ENCODE measurements at regions not wholly inside any gene's neighbourhood (a gene's known extent, or its start where the extent isn't known, plus 50 kb on each side); places are given as distances from the start of the nearest gene placed in this dataset.

DNA sequence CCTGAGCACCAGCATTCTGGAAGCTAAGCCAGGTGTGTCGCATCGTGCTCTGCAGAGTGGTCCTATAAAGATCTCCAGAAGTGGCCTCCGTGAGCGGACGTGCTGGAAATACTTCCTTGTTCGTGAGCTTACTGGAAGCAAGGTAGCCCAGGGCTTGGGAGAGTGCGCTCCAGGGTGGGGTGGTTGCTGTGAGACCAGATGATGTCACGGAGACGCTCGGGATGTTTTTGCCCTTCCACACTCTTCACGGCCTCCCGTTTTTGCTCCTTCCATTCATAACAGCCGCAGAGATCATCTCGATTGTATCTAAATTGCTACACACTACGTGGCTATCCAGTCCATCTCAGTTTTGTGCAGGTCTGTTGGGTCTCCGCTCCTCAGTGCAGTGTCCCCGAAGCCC lies 373.4 kb downstream of the THBS2 start:
- no peak for DNase-seq (ENCODE audit: low spot score)

DNA sequence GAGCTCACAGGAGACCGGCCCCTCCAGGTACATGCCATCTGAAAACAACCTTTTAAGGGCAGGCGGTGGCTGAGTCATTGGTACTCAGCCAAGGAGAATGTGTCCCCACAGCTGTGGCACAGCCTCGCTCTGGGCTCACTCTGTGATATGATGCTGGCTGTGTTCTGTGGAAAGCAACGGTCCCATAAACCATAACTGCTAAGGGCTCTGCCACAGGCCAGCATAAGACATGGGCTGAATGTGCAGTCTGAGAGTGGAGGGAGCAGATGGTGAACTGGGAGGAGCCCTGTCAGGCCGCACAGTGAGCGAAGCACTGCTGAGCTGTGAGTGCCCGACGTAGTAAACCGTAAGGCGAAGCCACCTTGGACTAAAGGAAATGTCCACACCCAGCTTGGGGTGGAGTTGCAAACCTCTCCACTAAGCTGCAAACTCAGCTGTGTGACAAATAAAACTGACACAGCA lies 375.8 kb downstream of the THBS2 start:
- peak; percentile 38 for DNase-seq (ENCODE audit: low spot score)

DNA sequence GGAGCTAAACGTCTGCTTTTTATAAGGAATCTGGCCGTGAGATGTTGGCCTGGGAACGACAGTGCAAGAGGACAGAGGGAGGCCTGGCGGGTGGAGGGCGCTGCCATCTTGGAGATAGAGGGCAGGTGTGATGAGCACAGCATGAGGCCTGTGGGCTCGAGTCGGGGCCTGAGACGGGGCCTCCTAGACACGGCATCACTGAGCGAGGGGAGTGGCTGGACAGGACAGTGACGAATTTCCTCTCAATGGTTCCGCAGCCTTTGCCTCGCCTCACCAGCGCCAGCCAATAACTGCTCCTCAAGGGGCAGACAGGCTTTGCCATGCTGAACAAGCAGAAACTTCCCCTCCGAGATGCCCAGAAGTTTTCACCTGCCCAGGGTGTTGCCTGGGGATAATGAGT lies 376.7 kb downstream of the THBS2 start:
- DNase-seq (ENCODE audit: low spot score): no peak

DNA sequence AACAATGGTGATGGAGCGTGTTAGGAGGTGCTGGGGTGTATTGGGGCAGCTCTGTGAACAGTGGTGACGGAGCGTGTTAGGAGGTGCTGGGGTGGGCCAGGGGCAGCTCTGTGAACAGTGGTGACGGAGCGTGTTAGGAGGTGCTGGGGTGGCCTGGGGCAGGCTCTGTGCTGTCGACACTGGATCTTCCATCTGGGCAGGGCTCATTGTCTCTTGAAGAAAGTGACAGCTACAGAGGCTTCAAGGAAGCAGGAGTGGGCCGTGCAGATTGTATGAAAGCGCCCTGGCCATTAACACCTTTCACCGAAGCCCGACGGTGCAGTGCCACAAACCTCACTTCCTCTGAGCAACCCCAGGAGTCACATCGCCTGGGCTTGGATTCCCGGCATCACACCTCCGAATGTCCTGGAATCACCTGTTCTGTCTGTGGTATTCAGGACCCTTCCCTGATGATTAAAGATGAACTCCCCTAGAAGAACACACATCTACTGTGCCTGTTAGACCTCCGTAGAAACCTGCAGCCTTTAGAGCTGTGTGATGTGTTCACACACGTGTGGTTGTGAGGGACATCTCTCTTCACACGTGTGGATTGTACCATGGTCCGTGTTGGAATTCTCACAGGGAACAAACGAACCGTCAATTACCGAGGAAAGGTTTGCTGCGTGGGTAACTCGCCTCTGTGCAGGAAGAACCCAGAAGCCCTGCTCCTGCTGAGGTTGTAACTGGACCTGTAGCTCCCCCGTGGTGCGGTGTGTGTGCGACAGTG lies 377.7 kb downstream of the THBS2 start:
- no peak for DNase-seq (ENCODE audit: low spot score)

DNA sequence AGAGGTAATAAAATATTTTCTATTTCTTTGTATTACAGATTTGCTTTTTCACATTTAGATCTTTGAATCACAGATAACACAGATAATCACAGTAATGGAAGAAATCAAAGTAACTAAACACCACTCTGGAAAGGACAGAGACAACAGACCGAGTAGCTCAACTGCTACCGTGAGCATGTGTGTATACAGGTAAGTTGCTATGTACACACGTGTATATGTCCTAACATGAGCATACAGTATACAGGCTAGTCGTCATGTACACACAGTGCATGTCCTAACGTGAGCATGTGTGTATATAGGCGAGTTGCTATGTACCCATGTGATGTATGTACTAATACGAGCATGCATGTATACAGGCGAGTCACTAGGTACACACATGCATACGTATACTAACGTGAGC lies 379.0 kb downstream of the THBS2 start:
- DNase-seq (ENCODE audit: low spot score): no peak

DNA sequence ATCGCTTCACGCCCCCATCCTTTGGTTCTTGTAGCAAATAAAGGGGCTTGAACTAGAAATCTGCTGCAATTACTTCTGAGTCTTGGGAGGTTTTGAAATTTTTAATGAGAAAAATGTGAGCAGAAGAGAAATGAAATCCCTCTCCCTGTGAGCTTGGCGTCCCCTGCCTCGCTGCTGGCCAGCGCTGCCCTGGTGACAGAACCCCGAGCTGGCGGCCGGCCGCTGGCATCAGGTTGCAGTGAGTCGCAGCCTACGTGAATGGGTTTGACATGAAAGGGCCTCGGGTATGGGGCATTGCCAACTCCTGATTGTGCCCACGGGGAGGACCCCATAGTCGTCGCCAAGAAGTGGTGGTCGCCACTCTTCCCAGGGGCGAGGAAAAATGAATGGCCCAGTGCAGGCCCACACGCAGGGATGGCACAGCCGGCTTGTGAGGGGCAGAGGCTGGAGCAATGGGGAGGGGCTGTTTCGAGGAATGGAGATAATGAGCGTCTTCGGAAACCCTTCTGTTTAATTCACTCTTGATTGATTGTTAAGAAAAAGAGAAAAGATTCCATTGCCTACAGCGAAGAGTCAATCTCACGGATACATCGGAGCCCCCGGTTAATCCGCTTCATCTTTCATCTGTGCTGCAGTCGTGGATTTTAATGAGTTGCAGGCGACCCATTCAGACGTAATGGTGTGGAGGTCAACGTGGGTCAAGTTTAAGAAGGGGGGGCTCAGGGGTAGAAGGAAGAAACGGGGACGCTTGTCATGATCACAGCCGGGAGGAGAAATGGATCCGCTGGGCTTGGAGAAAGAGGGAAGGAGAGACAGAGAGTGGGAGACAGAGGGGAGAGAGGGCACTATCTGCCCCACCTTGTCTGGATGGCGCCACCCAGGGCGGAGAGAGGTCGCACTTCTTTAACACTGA lies 380.1 kb downstream of the THBS2 start:
- DNase-seq (ENCODE audit: low spot score): no peak

DNA sequence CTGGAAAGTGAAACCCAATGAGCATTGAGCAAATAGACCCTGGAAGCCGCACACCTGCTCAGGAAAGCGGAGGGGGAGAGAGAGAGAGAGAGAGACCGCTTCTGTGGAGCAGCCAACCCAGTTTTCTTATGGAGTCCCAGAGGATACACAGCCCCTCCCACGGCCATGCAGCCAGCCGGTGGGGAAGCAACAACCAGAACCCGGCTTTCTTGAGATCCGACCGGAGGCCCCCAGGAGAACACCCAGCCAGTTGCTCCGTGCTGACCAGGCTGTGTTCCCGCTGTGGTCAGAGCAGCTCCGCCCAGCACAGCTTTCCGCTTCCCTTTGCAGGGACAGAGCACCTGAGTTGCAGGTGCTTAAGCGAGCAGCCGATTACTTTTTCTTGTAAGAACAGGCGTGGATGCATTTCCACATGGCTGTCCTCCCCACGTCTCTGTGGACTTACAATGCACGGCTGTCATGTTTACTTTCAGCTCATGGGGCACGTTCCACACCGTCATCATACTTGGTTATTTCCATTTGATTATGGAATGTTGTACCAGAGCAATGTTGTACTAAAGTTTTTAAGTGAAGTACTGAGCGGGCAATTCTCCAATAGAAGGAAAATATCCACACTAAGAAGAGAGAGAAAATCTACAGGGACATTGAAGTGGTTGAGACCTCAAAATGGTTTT lies 381.9 kb downstream of the THBS2 start:
- DNase-seq (ENCODE audit: low spot score): no peak

DNA sequence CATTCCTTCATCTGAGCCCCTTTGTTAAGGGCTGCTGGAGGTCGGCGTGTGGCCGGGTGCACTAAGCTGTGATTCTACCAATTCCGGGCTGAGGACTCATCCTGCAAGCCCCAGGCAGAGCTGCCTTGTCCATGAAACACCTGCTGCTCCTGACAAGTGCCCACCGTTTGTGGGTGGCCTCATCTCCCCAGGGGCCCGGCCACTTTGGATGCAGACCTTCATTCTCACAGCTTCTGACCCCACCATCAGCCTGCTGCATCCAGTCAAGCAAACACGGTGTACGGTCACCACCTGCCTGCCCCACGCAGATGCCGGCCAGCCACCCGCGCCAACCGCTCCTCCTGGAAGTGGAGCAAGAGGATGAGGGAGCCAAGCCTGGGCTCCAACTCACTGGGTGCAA lies 382.7 kb downstream of the THBS2 start:
- DNase-seq (ENCODE audit: low spot score): no peak

DNA sequence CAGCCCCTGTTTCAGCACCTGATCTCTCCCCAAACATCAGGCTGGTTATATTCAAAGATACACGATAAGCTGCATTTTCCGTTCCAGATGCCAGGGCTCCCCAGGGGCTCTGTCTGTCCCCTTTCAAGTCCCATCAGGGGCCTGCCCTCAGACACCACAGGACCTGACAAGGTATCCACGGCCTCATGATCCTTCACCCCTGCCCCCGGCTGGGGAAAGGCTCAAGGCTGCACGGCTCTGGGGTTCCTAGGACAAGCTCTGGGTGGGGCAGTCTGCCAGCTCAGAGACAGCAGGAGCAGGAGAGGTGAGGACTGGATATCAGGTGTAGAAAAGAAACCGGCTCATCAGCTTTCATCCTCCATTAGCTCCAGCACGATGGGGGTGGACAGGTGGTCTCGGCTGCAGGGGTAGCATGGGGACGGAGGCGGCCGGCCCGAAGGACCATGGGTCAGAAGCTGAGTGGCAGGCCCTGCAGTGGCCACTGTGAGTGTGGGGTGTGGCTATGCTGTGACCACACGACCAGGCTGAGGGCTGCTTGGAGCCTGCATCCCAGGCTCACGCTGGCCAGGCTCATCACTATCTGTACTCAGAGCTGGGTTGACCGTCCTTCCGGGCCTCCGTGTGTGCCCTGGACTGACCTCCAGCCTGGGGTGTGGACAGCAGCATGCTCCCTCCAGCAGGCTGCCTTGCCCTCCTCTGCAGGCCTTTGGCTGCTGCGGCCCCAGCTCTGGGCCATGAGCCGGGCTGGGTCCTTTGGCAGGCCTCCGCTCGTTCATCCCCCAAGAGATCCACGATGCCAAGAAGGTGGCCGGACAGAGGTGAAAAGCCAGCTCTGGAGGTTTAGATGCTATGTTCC lies 386.2 kb downstream of the THBS2 start:
- no peak for DNase-seq (ENCODE audit: low spot score)

DNA sequence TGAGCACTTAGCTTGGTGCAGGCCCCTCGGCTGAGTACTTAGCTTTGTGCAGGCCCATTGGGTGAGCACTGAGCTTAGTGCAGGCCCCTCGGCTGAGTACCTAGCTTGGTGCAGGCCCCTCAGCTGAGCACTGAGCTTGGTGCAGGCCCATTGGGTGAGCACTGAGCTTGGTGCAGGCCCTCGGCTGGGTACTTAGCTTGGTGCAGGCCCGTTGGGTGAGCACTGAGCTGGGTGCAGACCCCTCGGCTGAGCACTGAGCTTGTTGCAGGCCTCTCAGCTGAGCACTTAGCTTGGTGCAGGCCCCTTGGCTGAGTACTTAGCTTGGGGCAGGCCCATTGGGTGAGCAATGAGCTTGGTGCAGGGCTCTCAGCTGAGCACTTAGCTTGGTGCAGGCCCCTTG lies 387.1 kb downstream of the THBS2 start:
- DNase-seq (ENCODE audit: low spot score): no peak

DNA sequence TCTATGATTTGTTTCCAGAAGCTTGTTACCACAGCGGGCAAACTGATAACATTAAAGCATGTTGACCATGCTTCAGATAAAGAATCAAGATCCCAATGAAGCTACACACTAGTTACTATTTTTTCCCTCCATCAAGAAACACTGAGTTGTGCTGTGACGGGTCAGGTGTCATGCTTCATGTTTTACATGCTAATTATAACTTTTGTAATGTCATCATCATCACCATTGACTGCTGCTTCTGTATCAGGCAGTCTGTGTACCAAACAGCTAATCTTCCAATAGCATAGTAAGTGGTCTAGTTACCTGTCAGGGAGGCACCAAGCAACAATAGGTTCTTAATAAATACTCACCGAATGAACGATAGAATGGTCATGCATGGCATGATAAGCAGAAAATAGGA lies 388.1 kb downstream of the THBS2 start:
- peak; percentile 18 for DNase-seq (ENCODE audit: low spot score)

DNA sequence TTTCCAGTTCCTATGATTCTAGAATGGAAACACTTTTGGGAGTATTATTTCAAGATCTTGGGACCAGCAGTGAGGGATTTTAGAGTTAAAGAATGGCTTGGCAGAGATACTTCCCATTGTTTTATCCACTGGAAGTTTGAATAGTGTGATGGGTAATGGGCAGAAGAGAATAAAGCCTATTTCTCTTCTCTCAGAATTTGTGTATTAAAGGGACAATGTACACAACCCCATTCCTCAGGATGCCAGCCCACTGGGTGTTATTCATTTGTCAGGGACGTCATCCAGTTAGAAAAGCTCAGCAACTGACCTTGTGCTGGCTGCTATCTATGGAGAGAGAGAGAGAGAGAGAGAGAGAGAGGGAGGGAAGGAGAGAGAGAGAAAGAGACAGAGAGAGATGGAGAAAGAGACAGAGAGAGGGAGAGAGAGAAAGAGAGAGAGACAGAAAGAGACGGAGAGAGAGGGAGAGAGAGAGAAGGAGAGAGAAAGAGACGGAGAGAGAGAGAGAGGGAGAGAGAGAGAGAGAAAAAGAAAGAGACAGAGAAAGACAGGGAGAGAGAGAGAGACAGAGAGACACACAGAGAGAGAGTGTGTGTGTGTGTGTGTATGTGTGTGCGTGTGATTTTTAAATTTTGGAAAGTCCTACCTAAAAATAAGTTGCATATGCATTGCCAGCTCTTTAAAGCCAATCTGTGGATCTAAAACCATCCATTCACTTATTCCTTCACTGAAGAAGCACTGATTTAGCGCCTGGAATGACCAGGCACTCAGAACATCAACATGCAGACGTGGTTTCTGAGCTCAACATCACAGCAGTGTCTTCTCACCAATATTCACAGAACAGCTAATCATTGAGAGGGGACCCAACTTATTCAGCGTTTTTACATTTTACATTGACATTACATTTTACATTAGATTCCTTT lies 388.8 kb downstream of the THBS2 start:
- DNase-seq (ENCODE audit: low spot score): peak; percentile 93

DNA sequence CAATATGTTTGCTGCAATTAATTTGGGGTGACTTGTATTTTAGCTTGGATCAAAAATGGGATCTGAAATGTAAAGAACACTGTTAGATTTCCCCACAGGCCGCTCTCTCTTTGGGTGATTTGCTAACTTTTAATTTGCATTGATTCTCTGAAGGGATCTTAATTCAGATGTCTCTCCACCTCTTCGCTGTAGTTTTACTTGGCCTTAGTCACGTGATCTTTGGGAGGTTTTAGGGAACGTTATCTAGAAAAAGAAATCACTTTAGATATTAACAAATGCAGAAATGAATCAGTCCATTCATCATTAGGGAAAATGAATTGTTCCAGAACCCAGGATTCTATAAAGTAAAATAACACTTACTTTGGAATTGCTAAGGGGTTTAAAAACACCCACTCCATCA lies 390.2 kb downstream of the THBS2 start:
- DNase-seq (ENCODE audit: low spot score): peak; percentile 26

DNA sequence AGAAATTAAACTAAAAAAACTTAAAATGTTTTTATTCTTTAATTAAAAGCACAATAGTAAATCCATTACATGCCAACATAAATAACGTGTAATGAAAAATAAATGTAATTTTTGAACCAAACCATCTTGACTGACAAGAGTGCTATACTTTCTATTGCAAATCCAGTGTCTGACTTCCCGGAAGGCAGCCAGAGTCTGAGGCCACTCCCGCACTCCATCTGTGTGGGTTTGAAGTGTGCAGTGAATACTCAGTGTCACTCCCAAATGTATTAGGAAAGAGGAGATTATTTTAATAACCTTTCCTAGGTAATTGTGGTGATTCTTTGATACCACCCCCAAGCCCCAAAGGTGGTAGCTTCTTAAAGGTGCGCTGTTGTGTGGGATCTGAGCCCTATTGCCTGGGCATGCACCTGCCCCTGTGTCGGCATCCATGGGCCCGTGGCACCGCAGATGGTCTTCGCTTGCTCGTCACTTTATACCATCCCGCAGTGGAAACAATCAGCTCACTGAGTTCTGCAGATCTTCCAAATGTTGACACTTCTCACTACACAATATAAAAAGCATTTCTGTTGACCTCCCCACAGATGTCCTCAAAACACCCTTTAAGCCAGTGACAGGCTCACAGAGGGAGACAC lies 391.2 kb downstream of the THBS2 start:
- DNase-seq (ENCODE audit: low spot score): peak; percentile 59

DNA sequence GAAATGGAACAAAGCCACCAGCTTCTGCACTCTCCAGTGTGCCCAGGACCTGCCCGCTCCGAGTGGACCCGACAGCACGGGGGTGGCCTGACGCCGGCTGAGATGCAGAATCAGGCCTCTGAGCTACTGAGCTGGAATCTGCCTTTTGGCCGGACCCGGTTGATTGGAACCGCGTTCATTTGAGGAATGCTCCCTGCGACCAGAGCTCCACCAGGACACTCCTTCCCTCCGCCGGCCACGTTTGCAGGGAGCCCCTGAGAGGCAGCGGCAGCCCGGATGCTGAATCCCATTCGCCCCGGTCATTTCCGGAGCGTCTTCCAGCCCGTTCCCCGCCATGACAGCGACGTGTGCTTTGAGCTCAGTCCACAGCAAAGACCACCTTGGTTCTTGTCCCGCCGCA lies 392.7 kb downstream of the THBS2 start:
- DNase-seq (ENCODE audit: low spot score): no peak

DNA sequence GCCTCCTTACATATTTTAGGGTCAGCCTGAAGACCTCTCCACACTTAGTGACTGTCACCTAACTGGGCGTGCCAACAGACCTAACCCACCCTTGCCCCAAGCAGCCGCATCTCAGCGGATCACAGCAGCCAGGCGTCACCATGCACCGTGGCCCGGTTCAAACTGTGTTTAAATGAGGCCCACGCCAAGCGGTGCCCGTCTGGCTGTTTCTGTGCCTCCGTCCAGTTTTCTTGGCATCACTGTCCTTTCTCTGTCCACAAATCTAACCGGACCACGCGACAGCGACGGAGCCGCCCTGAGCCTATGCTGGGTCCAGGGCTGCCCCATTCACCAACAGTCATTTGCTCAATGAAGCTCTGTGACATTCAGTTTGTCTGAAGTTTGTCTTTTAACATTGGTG lies 393.3 kb downstream of the THBS2 start:
- no peak for DNase-seq (ENCODE audit: low spot score)

DNA sequence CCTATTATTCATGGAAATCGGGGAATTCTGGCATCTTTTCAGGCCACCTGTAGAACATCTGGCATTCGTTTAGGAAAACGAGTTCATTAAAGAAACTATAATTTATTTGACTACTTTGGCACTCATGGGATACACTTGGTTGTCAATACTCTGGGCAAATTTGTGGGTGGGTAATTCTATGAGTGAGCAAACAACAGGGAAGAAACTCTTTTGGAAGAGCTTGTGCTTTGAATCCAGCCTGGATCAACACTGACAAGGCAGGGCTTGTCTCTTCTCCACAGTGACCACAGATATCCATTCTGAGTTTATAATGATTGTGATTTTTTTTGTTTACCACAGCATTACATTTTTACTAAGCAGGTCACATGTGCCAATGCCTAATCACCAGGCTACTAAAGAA lies 394.7 kb downstream of the THBS2 start:
- DNase-seq (ENCODE audit: low spot score): no peak

DNA sequence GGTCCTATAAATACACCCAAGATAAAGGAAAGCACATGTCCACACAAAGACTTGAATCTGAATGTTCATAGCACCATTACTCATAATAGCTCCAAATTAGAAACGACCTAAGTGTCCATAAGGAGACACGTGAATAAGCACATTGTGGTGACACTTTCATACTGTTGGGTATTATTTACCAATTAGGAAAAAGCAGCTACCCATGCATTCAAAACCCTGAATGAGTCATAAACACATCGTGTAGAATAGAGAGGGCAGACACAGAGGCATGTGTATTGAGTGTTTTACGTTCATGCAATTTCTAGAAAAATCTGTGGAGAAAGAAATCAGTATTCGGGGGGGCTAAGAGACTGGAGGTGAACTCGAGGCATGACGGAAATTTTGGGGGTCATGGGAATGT lies 396.7 kb downstream of the THBS2 start:
- DNase-seq (ENCODE audit: low spot score): no peak

DNA sequence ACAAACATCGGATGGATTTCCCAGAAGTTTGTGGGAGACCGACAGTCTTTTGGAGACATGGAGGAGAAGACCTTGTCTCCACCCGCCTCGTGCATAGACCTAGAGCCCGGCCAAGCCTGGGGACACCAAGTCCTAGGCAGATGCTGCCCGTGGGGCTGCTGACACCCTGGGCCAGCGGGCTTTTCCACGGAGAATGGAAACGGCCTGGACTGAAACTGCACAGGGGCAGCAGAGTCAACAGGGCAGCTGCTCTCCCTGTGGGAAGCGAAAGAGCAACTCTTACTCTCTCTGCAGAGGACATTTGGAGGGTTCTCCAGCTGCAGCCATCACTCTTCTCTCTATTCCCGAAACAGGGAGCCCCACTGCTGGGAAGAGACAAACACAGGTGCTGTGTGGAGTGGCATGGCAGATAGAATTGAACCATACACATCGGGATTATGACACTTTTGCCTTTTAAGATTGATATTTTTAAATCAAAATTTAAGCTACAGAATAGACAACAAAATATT lies 401.2 kb downstream of the THBS2 start:
- DNase-seq (ENCODE audit: low spot score): no peak

Measured in globus pallidus (tissue), 1 donor.